Suprapubic skin (tissue), 4 donors: ENCODE measurements at regions not wholly inside any gene's neighbourhood (a gene's known extent, or its start where the extent isn't known, plus 50 kb on each side); places are given as distances from the start of the nearest gene placed in this dataset.

Experiments used
- DNase-seq, 2 donors: peaks; one replicate each; pipeline ENCODE4 v3.0.0-alpha.2; 2019; ENCODE audit warnings: low spot score in 2 of 2
- H3K27ac ChIP-seq: fragments of 200-600 bp; sonication (generic); one replicate; pipeline ENCODE4 v1.5.1; 2019
- H3K27me3 ChIP-seq: fragments of 200-600 bp; sonication (generic); one replicate; pipeline ENCODE4 v1.5.1; 2019
- H3K36me3 ChIP-seq: fragments of 200-600 bp; sonication (generic); one replicate; pipeline ENCODE4 v1.5.1; 2019
- H3K4me1 ChIP-seq: fragments of 200-600 bp; sonication (generic); one replicate; pipeline ENCODE4 v1.5.1; 2019
- H3K4me3 ChIP-seq: fragments of 200-600 bp; sonication (generic); one replicate; pipeline ENCODE4 v1.5.1; 2019; ENCODE audit warnings: mild to moderate bottlenecking
- H3K9me3 ChIP-seq: fragments of 200-600 bp; sonication (generic); one replicate; pipeline ENCODE4 v1.5.1; 2019
- EP300 ChIP-seq: sonication (generic); formaldehyde crosslinking; IDR thresholded peaks from one replicate; pipeline ENCODE4 v1.6.1; 2017; ENCODE audit warnings: antibody characterized with exemption
- POLR2A ChIP-seq, 2 donors: fragments of 450-650 bp; IDR thresholded peaks; one replicate each; pipeline ENCODE4 v1.6.1; 2017; ENCODE audit warnings: antibody characterized with exemption in 2 of 2, mild to moderate bottlenecking in 2 of 2, moderate library complexity in 2 of 2
- POLR2AphosphoS5 ChIP-seq, 3 donors: sonication (generic); formaldehyde crosslinking; IDR thresholded peaks; one replicate each; pipeline ENCODE4 v1.6.1; 2017; ENCODE audit warnings: antibody characterized with exemption in 3 of 3
- WGBS: methylation state at CpG from one replicate; pipeline ENCODE4 v1.1.5; 2018; 5-methylcytosine and 5-hydroxymethylcytosine counted together
- TF ChIP-seq, protein P1 (sequence below), 2 donors: fragments of 200-600 bp in 1 of 2; fragments of 450-650 bp in 1 of 2; sonication (generic) in 1 of 2; IDR thresholded peaks; one replicate each; pipeline ENCODE4 v1.5.1; 2016 to 2019; ENCODE audit warnings: antibody characterized with exemption in 2 of 2, mild to moderate bottlenecking in 1 of 2, moderate library complexity in 1 of 2

DNA sequence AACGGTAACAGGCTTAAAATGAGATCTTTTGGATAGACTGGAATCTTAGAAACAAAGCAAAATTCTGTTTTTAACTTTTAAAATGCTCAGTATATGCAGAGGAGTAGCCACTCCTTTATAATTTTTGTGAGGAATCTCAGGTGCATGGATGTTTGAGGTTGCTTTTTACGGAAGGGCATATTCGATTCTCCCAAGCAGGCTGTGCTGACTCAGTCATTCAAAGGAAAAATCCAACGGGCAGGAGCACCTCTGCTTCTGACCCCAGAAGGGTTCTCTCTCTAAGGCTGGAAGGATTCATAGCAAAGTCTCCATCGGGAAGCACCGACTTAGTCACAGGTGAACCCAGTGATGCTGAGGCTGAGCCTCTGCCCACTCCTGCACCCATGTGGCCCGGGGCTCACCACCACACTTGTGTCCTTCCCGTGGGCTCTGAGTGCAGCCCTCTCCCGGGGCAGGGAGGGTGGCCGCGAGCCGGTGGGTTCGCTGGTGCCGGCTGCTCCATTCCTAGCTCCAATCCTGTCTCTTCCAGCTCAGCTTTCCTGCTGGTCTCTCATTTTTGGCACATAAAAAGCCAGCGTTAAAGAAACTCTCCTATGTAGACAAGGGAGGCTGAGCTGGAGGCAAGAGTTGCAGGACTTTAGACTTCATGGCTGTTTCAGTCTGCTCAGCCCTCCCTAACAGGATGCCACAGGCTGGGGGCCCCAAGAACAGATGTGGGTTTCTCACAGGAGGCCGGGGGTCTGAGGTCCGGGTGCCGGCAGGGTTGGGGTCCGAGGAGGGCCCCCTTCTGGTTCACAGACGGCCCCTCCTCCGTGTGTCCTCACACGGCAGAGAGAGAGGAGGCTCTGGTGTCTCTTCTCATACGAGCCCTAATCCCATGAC is 135.6 kb upstream of the LPCAT1 start:
- peaks cover 61% of the 10 kb centered on the region for H3K27me3 ChIP-seq
- no peaks in the 10 kb centered on the region for H3K4me1 ChIP-seq
- H3K36me3 ChIP-seq = no peaks in the 10 kb centered on the region
- no peaks in the 10 kb centered on the region for H3K9me3 ChIP-seq
- no peak overlapping the region for H3K27ac ChIP-seq
- TF ChIP-seq EP300 = no peak
- no peak for TF ChIP-seq POLR2A (IDR thresholded peaks at IDR 0.05)
- TF ChIP-seq, protein P1, sequence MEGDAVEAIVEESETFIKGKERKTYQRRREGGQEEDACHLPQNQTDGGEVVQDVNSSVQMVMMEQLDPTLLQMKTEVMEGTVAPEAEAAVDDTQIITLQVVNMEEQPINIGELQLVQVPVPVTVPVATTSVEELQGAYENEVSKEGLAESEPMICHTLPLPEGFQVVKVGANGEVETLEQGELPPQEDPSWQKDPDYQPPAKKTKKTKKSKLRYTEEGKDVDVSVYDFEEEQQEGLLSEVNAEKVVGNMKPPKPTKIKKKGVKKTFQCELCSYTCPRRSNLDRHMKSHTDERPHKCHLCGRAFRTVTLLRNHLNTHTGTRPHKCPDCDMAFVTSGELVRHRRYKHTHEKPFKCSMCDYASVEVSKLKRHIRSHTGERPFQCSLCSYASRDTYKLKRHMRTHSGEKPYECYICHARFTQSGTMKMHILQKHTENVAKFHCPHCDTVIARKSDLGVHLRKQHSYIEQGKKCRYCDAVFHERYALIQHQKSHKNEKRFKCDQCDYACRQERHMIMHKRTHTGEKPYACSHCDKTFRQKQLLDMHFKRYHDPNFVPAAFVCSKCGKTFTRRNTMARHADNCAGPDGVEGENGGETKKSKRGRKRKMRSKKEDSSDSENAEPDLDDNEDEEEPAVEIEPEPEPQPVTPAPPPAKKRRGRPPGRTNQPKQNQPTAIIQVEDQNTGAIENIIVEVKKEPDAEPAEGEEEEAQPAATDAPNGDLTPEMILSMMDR (IDR thresholded peaks at IDR 0.05) = no peak
- TF ChIP-seq POLR2AphosphoS5 (IDR thresholded peaks at IDR 0.05) = no peak
- peak in 1 of 2 donors; percentile 58 for DNase-seq
- WGBS = 70% methylated on average over 15 of the region's 23 CpGs
- no peak overlapping the region for H3K4me3 ChIP-seq

DNA sequence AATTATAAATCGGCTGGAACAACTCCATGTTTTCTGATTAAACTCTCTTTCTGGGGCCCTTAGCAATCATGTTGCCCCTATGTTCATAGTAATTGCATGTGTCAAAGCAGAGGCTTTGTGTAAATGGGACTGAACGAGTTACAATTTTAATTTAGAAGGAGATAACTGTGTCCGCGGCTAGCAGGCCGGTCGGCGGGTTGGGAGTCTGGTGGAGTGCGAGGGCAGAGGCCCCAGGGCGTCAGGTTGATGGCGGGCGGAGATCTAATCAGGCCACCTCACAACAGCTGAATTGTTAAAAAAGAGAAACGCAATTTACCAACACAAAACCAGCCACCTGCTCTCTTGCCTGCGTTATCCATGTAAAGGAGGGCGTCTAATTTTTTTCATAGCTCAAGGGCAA is 134.9 kb upstream of the LPCAT1 start:
- Histone ChIP-seq H3K4me1 (peaks cover 5% of the 10 kb centered on the region), H3K27me3 (peaks cover 63% of the 10 kb centered on the region), H3K27ac (no peak overlapping the region), H3K4me3 (no peak overlapping the region), H3K9me3 (no peaks in the 10 kb centered on the region), H3K36me3 (no peaks in the 10 kb centered on the region)
- 65% methylated on average over 14 of the region's 14 CpGs for WGBS
- TF ChIP-seq, protein P1 (IDR thresholded peaks at IDR 0.05) = no peak
- TF ChIP-seq POLR2AphosphoS5 (IDR thresholded peaks at IDR 0.05) = no peak
- TF ChIP-seq POLR2A (IDR thresholded peaks at IDR 0.05) = no peak
- DNase-seq = peak in 1 of 2 donors; percentile 66

DNA sequence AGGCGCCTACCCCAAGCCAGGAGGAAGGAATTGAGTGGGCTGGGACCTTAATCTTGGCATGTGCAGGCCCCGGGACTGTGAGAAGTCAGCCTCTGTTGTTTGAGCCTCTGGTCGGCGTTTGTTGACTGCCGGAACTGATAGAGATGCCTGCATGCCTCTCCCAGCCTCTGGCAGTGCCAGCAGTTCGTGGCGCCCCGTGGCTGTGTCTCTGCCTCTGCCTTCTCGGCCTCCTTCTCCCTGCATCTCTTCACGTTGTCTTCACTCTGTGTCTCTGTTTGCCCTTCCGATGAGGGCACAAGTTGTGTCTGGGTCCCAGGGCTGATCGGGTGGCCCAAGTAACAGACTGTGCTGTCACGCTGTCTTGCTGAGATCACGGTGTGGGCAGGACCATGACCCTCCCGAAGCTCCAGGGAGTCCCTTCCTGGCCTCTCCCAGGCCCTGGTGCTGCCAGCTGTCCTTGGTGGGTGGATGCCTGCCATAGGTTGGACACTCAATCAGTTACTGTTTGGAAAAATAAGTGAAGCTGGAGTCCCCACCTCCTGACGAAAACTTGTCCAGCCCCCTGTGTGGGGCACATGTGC is 133.5 kb upstream of the LPCAT1 start:
- TF ChIP-seq, protein P1 (IDR thresholded peaks at IDR 0.05) = no peak
- TF ChIP-seq POLR2A (IDR thresholded peaks at IDR 0.05) (no peak), EP300 (no peak)
- Histone ChIP-seq H3K36me3 (no peaks in the 10 kb centered on the region), H3K27ac (no peak overlapping the region), H3K9me3 (no peaks in the 10 kb centered on the region), H3K27me3 (peaks cover 67% of the 10 kb centered on the region), H3K4me3 (no peak overlapping the region), H3K4me1 (peaks cover 13% of the 10 kb centered on the region)
- DNase-seq = peak in 1 of 2 donors; percentile 72
- WGBS = 82% methylated on average over 16 of the region's 16 CpGs

DNA sequence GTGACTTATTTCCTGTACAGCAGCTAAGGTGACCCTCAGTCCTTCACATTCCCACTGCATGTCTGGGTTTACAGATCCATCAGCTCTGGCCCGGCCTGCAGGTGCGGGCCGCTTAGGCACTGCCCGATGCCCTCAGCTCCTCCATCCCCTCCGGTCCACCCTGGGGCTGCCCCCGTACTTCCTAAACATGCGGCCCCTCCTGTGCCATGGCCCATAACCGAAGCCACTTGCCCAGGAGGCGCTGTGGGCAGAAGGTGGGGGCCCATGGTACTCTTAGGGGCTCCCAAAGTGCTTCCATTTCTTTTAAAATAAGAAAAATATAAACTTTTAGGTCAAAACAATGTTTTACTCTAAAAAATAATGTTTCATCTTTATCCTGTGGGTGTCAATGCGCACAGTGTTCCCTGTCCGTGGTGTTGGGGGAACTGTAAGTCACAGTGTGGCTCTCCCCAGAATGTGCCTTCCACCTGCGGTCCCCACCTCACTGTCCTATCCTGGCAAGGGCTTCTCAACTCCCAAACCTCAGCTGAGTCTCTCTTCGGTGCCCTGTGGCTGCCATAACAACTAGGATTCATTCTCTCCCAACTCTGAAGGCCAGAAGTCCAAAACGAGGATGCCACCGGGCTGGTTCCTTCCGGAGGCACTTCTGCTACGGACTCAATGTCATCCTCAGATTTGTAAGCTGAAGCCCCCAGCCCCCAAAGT is 132.7 kb upstream of the LPCAT1 start:
- peak in 1 of 2 donors; percentile 57 for DNase-seq
- WGBS = 93% methylated on average over 9 of the region's 17 CpGs
- Histone ChIP-seq H3K9me3 (no peaks in the 10 kb centered on the region), H3K27me3 (peaks cover 66% of the 10 kb centered on the region), H3K4me1 (peaks cover 13% of the 10 kb centered on the region), H3K4me3 (no peak overlapping the region), H3K27ac (no peak overlapping the region), H3K36me3 (no peaks in the 10 kb centered on the region)
- TF ChIP-seq POLR2A (IDR thresholded peaks at IDR 0.05) = no peak
- TF ChIP-seq, protein P1 (IDR thresholded peaks at IDR 0.05) = no peak
- no peak for TF ChIP-seq POLR2AphosphoS5 (IDR thresholded peaks at IDR 0.05)
- no peak for TF ChIP-seq EP300
